Activated naive CD4-positive, alpha-beta T cell treated with anti-CD3 and anti-CD28 coated beads, Interleukin-2, amount 10 ng/mL, durations not matched to agents 7 days and 5 days (primary cell): ENCODE measurements at regions not wholly inside any gene's neighbourhood (a gene's known extent, or its start where the extent isn't known, plus 50 kb on each side); places are given as distances from the start of the nearest gene placed in this dataset.

Experiments
- CTCF ChIA-PET: fragments of 350-600 bp; sonication (Branson Sonifier 250); formaldehyde crosslinking; loops from one replicate; lab custom pipeline; 2021; ENCODE audit warnings: antibody characterized with exemption; lab: Charles Lee
- DNase-seq: peaks from one replicate; pipeline ENCODE4 v3.0.0-alpha.2; 2020
- H3K27ac Mint-ChIP-seq: one replicate; pipeline ENCODE4 v1.8.0; 2021; ENCODE audit warnings: mild to moderate bottlenecking, moderate library complexity, mixed read lengths
- H3K27me3 Mint-ChIP-seq: one replicate; pipeline ENCODE4 v1.8.0; 2021; ENCODE audit warnings: mild to moderate bottlenecking, mixed read lengths
- H3K36me3 Mint-ChIP-seq: one replicate; pipeline ENCODE4 v1.8.0; 2021; ENCODE audit warnings: mixed read lengths
- H3K4me1 Mint-ChIP-seq: one replicate; pipeline ENCODE4 v1.8.0; 2021; ENCODE audit warnings: mixed read lengths
- H3K4me3 Mint-ChIP-seq: one replicate; pipeline ENCODE4 v1.8.0; 2021; ENCODE audit warnings: mild to moderate bottlenecking, moderate library complexity, mixed read lengths
- H3K9me3 Mint-ChIP-seq: one replicate; pipeline ENCODE4 v1.8.0; 2021; ENCODE audit warnings: mixed read lengths

GRCh38 chr2:16123421-16123820, 183.1 kb downstream of the MYCN start:
- no peak overlapping the region for H3K27ac Mint-ChIP-seq
- no peaks in the 10 kb centered on the region for H3K27me3 Mint-ChIP-seq
- no peaks in the 10 kb centered on the region for H3K4me1 Mint-ChIP-seq
- no peaks in the 10 kb centered on the region for H3K36me3 Mint-ChIP-seq
- CTCF ChIA-PET: no interaction called here
- H3K4me3 Mint-ChIP-seq: no peak overlapping the region
- peaks cover 3% of the 10 kb centered on the region for H3K9me3 Mint-ChIP-seq
- no peak for DNase-seq

GRCh38 chr2:16122556-16122955, 182.2 kb downstream of the MYCN start:
- Mint-ChIP-seq H3K4me3 (no peak overlapping the region), H3K36me3 (no peaks in the 10 kb centered on the region), H3K27ac (no peak overlapping the region), H3K4me1 (no peaks in the 10 kb centered on the region), H3K27me3 (no peaks in the 10 kb centered on the region), H3K9me3 (peaks cover 3% of the 10 kb centered on the region)
- CTCF ChIA-PET: no interaction called here
- no peak for DNase-seq

GRCh38 chr2:16121986-16122390, 181.6 kb downstream of the MYCN start:
- Mint-ChIP-seq H3K27me3 (no peaks in the 10 kb centered on the region), H3K27ac (no peak overlapping the region), H3K9me3 (peaks cover 3% of the 10 kb centered on the region), H3K4me1 (no peaks in the 10 kb centered on the region), H3K36me3 (no peaks in the 10 kb centered on the region), H3K4me3 (no peak overlapping the region)
- CTCF ChIA-PET: interaction anchor here (0.7 to 0.9 kb wide), 2 partner anchors 182 to 487 kb away, joined by 3 read pairs; no protein-coding TSS in a partner anchor
- no peak for DNase-seq

- CTCF ChIA-PET: interaction anchor here (0.7 to 0.9 kb wide), 2 partner anchors 182 to 488 kb away, joined by 3 read pairs; no protein-coding TSS in a partner anchor
- Mint-ChIP-seq H3K4me3 (no peak overlapping the region), H3K27ac (no peak overlapping the region), H3K4me1 (no peaks in the 10 kb centered on the region), H3K9me3 (peaks cover 3% of the 10 kb centered on the region), H3K36me3 (no peaks in the 10 kb centered on the region), H3K27me3 (no peaks in the 10 kb centered on the region)
- no peak for DNase-seq
These were observed 181.1 kb downstream of the MYCN start for GRCh38 chr2:16121231-16121985.

GRCh38 chr2:16120591-16121180, 180.3 kb downstream of the MYCN start:
- CTCF ChIA-PET: no interaction called here
- Mint-ChIP-seq H3K27me3 (no peaks in the 10 kb centered on the region), H3K4me3 (no peak overlapping the region), H3K4me1 (no peaks in the 10 kb centered on the region), H3K27ac (no peak overlapping the region), H3K36me3 (no peaks in the 10 kb centered on the region), H3K9me3 (peaks cover 3% of the 10 kb centered on the region)
- DNase-seq: no peak

GRCh38 chr2:16119741-16120140, 179.4 kb downstream of the MYCN start:
- H3K36me3 Mint-ChIP-seq: no peaks in the 10 kb centered on the region
- no peaks in the 10 kb centered on the region for H3K27me3 Mint-ChIP-seq
- H3K27ac Mint-ChIP-seq: no peak overlapping the region
- no peak for DNase-seq
- H3K9me3 Mint-ChIP-seq: peaks cover 3% of the 10 kb centered on the region
- H3K4me1 Mint-ChIP-seq: no peaks in the 10 kb centered on the region
- no peak overlapping the region for H3K4me3 Mint-ChIP-seq
- CTCF ChIA-PET: no interaction called here

- CTCF ChIA-PET: no interaction called here
These were observed 178.6 kb downstream of the MYCN start for GRCh38 chr2:16118611-16119590.

GRCh38 chr2:16117791-16118610, 177.7 kb downstream of the MYCN start:
- no peak for DNase-seq
- Mint-ChIP-seq H3K36me3 (no peaks in the 10 kb centered on the region), H3K27me3 (no peaks in the 10 kb centered on the region), H3K4me1 (no peaks in the 10 kb centered on the region), H3K27ac (no peak overlapping the region), H3K9me3 (peaks cover 3% of the 10 kb centered on the region), H3K4me3 (no peak overlapping the region)
- CTCF ChIA-PET: no interaction called here

More at GRCh38 chr2:16118611-16119590, 178.6 kb downstream of the MYCN start:
- Mint-ChIP-seq H3K9me3 (peaks cover 3% of the 10 kb centered on the region), H3K27ac (no peak overlapping the region), H3K4me1 (no peaks in the 10 kb centered on the region), H3K4me3 (no peak overlapping the region), H3K27me3 (no peaks in the 10 kb centered on the region), H3K36me3 (no peaks in the 10 kb centered on the region)
- DNase-seq: no peak

GRCh38 chr2:16117021-16117700, 176.8 kb downstream of the MYCN start:
- DNase-seq: no peak
- Mint-ChIP-seq H3K9me3 (peaks cover 3% of the 10 kb centered on the region), H3K4me1 (no peaks in the 10 kb centered on the region), H3K27me3 (no peaks in the 10 kb centered on the region), H3K4me3 (no peak overlapping the region), H3K36me3 (no peaks in the 10 kb centered on the region), H3K27ac (no peak overlapping the region)
- CTCF ChIA-PET: no interaction called here

- no peaks in the 10 kb centered on the region for H3K4me1 Mint-ChIP-seq
- H3K27me3 Mint-ChIP-seq: no peaks in the 10 kb centered on the region
- CTCF ChIA-PET: no interaction called here
- H3K9me3 Mint-ChIP-seq: no peaks in the 10 kb centered on the region
- H3K4me3 Mint-ChIP-seq: no peak overlapping the region
- DNase-seq: no peak
- no peak overlapping the region for H3K27ac Mint-ChIP-seq
- no peaks in the 10 kb centered on the region for H3K36me3 Mint-ChIP-seq
These were observed 175.8 kb downstream of the MYCN start for GRCh38 chr2:16115881-16116830.

- H3K9me3 Mint-ChIP-seq: no peaks in the 10 kb centered on the region
- no peaks in the 10 kb centered on the region for H3K27me3 Mint-ChIP-seq
- H3K27ac Mint-ChIP-seq: no peak overlapping the region
- no peaks in the 10 kb centered on the region for H3K4me1 Mint-ChIP-seq
- no peak overlapping the region for H3K4me3 Mint-ChIP-seq
- no peaks in the 10 kb centered on the region for H3K36me3 Mint-ChIP-seq
- CTCF ChIA-PET: no interaction called here
- no peak for DNase-seq
These were observed 174.9 kb downstream of the MYCN start for GRCh38 chr2:16115291-16115690.

- no peak overlapping the region for H3K4me3 Mint-ChIP-seq
- H3K9me3 Mint-ChIP-seq: no peaks in the 10 kb centered on the region
- CTCF ChIA-PET: no interaction called here
- H3K4me1 Mint-ChIP-seq: no peaks in the 10 kb centered on the region
- H3K27ac Mint-ChIP-seq: no peak overlapping the region
- no peaks in the 10 kb centered on the region for H3K36me3 Mint-ChIP-seq
- DNase-seq: no peak
- no peaks in the 10 kb centered on the region for H3K27me3 Mint-ChIP-seq
These were observed 174.5 kb downstream of the MYCN start for GRCh38 chr2:16114836-16115235.
